ENCODE measurements at regions not wholly inside any gene's neighbourhood (a gene's known extent, or its start where the extent isn't known, plus 50 kb on each side); places are given as distances from the start of the nearest gene placed in this dataset.

- Histone ChIP-seq H3K27me3 (no peaks in the 10 kb centered on the region), H3K4me3 (no peak overlapping the region), H3K4me1 (no peaks in the 10 kb centered on the region), H3K27ac (no peak overlapping the region), H3K9me3 (no peaks in the 10 kb centered on the region), H3K36me3 (no peaks in the 10 kb centered on the region)
- TF ChIP-seq CTCF (IDR thresholded peaks at IDR 0.05) (no peak), POLR2A (IDR thresholded peaks at IDR 0.05) (no peak)
- no peak for DNase-seq
- intact Hi-C loops (cut with DNase I; ENCODE audit: low total_unique reads) = loop anchor here (5.0 kb wide), 1 partner anchor 1259 kb away; no protein-coding TSS in a partner anchor
Measured at GRCh38 chr2:7428454-7429204, 511.4 kb downstream of the RNF144A start.

GRCh38 chr2:7429733-7430132, 512.5 kb downstream of the RNF144A start:
- Histone ChIP-seq H3K27ac (no peak overlapping the region), H3K36me3 (no peaks in the 10 kb centered on the region), H3K4me3 (no peak overlapping the region), H3K4me1 (no peaks in the 10 kb centered on the region), H3K27me3 (no peaks in the 10 kb centered on the region), H3K9me3 (no peaks in the 10 kb centered on the region)
- intact Hi-C loops (cut with DNase I; ENCODE audit: low total_unique reads) = loop anchor here (5.0 kb wide), 1 partner anchor 1258 kb away; no protein-coding TSS in a partner anchor
- TF ChIP-seq CTCF (IDR thresholded peaks at IDR 0.05) (no peak), POLR2A (IDR thresholded peaks at IDR 0.05) (no peak)
- DNase-seq = no peak

GRCh38 chr2:7430421-7430868, 513.2 kb downstream of the RNF144A start:
- no peak overlapping the region for H3K27ac ChIP-seq
- no peaks in the 10 kb centered on the region for H3K9me3 ChIP-seq
- no peak for DNase-seq
- intact Hi-C loops (cut with DNase I; ENCODE audit: low total_unique reads) = no loop called here
- H3K4me3 ChIP-seq = no peak overlapping the region
- no peaks in the 10 kb centered on the region for H3K27me3 ChIP-seq
- H3K4me1 ChIP-seq = no peaks in the 10 kb centered on the region
- TF ChIP-seq POLR2A (IDR thresholded peaks at IDR 0.05) (no peak), CTCF (IDR thresholded peaks at IDR 0.05) (no peak)
- H3K36me3 ChIP-seq = no peaks in the 10 kb centered on the region

GRCh38 chr2:7430869-7431641, 513.8 kb downstream of the RNF144A start:
- Histone ChIP-seq H3K9me3 (no peaks in the 10 kb centered on the region), H3K4me1 (no peaks in the 10 kb centered on the region), H3K27ac (no peak overlapping the region), H3K4me3 (no peak overlapping the region), H3K36me3 (no peaks in the 10 kb centered on the region), H3K27me3 (no peaks in the 10 kb centered on the region)
- no peak for DNase-seq
- intact Hi-C loops (cut with DNase I; ENCODE audit: low total_unique reads) = no loop called here
- TF ChIP-seq POLR2A (IDR thresholded peaks at IDR 0.05) = no peak
- no peak for TF ChIP-seq CTCF (IDR thresholded peaks at IDR 0.05)

GRCh38 chr2:7432436-7432835, 515.2 kb downstream of the RNF144A start:
- no peaks in the 10 kb centered on the region for H3K4me1 ChIP-seq
- intact Hi-C loops (cut with DNase I; ENCODE audit: low total_unique reads) = no loop called here
- H3K4me3 ChIP-seq = no peak overlapping the region
- no peak overlapping the region for H3K27ac ChIP-seq
- no peak for TF ChIP-seq CTCF (IDR thresholded peaks at IDR 0.05)
- TF ChIP-seq POLR2A (IDR thresholded peaks at IDR 0.05) = no peak
- DNase-seq = no peak
- H3K36me3 ChIP-seq = no peaks in the 10 kb centered on the region
- H3K9me3 ChIP-seq = no peaks in the 10 kb centered on the region
- no peaks in the 10 kb centered on the region for H3K27me3 ChIP-seq
